GM12864 (cell line): ENCODE measurements at regions not wholly inside any gene's neighbourhood (a gene's known extent, or its start where the extent isn't known, plus 50 kb on each side); places are given as distances from the start of the nearest gene placed in this dataset.

ENCODE experiments used
- DNase-seq: peaks from one replicate; pipeline ENCODE4 v3.0.0-alpha.2; 2011; ENCODE audit warnings: low read depth
- H3K4me3 ChIP-seq: 2 replicates; pipeline ENCODE4 v1.5.1; 2011; ENCODE audit warnings: mild to moderate bottlenecking, low read depth, low read length, control low read depth
- TF ChIP-seq, protein P1 (sequence below): IDR thresholded peaks from 2 replicates; pipeline ENCODE4 v1.5.1; 2011; ENCODE audit warnings: low read depth, mild to moderate bottlenecking, moderate library complexity, low read length, control low read depth, inconsistent platforms; ENCODE audit errors: missing control alignments

DNA sequence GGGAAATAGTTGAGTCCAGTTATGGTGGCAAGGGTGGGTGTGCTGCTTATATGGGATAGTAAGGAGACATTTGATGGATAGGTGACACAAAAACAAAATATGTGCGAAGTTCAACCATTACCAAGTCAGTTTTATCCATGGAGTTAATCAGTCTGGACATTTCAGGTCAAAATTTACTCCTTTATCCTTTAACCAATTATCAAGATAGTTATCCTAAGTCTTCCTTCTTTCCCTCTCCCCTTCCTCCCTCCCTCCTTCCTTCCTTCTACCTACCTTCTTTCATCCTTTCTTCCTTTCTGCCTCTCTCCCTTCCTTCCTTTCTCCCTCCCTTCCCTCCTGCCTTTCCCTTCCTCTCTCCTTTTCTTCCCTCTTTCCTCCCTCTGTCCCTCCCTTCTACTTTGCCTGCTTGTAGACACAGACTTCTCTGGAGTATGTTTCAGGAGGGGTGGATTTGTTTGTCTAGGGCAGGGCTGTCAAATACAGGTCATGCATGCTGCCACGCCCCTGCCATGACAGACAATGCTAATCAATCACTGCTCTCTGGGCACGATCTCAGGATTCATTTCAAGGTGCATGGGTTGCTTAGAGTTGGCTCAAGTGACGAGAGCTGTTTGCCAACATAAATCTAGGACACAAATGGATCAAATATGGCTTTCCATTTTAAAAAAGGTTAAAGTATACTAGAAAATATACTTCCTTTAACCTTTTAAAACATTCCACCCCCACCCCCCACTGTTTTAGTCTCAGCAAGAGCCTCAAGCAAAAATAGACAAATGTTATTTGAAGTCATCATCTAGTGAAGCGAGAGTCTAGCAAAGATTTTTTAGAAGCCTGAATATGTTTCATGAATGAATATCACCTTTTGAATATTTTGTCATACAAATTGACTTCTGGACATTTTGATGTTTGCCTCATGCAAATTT lies 281.6 kb upstream of the CITED2 start:
- TF ChIP-seq, protein P1, sequence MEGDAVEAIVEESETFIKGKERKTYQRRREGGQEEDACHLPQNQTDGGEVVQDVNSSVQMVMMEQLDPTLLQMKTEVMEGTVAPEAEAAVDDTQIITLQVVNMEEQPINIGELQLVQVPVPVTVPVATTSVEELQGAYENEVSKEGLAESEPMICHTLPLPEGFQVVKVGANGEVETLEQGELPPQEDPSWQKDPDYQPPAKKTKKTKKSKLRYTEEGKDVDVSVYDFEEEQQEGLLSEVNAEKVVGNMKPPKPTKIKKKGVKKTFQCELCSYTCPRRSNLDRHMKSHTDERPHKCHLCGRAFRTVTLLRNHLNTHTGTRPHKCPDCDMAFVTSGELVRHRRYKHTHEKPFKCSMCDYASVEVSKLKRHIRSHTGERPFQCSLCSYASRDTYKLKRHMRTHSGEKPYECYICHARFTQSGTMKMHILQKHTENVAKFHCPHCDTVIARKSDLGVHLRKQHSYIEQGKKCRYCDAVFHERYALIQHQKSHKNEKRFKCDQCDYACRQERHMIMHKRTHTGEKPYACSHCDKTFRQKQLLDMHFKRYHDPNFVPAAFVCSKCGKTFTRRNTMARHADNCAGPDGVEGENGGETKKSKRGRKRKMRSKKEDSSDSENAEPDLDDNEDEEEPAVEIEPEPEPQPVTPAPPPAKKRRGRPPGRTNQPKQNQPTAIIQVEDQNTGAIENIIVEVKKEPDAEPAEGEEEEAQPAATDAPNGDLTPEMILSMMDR, result no peak
- DNase-seq, result no peak

DNA sequence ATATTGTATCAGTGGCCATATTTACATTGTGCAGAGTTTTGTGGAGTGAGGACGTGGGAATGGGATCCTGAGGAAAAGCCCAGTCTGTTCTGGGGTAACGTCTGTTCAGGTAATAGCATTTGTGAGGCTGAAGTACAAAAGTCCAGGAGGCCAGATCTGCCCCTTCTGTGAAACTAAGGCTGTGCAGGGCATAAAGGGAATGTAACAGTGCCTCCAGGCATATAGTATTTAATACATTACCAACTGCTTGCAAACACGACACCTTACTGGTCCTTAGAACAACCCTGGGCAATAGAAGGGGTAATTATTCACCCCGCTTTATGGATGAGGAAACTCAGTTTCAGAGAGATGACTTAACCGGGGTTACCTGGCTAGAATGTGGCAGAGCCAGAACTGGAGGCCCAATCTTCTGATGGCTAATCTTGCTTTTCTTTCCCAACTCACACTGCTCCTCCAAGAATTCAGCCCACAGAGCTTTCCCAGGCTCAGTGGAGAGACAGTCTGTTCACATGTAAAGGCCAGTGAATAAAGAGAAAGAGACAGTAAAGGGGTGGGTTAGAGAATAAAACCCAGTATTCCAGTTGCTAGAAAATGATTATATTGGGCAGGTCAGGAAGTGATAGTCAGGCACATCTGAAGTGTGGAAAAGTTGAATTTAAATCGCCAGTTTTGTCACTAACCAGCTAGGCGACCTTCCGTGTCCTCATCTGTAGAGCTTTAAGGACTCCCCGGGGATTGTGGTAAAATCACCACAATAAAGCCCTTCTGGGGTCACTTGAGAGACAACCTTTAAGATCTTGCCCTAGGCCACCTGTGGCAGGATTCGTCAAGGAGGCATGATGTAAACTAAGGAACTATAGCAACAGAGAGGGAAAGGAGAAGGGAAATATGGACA lies 280.7 kb upstream of the CITED2 start:
- TF ChIP-seq, protein P1, result no peak
- no peak overlapping the region for H3K4me3 ChIP-seq
- DNase-seq, result no peak

More for the DNA sequence above, 281.6 kb upstream of the CITED2 start:
- H3K4me3 ChIP-seq, result no peak overlapping the region

DNA sequence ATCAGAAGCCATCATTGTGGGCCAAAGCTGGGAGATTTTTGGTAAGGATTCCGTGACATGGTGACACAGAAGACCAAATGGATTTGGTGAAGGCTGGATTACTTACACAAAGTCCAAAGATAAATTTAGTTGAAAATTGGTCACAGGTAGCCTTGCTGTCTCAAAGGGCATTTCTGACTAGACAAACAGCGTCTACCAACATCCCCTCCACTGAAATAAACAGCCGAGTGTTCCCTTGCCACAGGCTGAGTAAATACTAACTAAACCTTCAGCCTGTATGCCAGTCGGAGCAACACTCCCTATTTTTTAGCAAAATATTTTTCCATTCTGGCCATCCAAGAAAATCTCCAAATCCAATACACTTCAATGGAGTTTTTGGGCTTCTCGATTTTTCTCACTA lies 279.9 kb upstream of the CITED2 start:
- TF ChIP-seq, protein P1, result no peak
- H3K4me3 ChIP-seq, result no peak overlapping the region
- DNase-seq, result no peak

DNA sequence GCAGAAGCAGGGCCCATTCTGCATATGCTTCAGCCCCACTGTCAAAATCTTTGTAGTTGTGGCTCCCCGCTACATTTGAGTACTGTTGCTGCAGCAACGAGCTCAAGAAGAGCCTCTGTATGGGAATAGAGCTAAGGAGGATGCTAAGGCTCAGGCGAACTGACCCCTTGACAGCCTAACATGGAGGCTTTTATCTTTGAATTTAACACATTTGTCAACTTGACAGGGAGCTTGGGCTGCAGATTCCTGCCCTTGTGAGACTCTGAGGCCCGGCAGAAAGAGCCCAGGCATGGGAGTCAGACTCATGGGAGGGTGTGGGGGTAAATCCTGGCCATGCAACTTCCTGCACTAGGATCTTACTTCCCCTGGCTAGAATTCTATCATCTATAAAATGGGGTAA lies 278.7 kb upstream of the CITED2 start:
- no peak for DNase-seq
- H3K4me3 ChIP-seq, result no peak overlapping the region
- TF ChIP-seq, protein P1, result no peak

DNA sequence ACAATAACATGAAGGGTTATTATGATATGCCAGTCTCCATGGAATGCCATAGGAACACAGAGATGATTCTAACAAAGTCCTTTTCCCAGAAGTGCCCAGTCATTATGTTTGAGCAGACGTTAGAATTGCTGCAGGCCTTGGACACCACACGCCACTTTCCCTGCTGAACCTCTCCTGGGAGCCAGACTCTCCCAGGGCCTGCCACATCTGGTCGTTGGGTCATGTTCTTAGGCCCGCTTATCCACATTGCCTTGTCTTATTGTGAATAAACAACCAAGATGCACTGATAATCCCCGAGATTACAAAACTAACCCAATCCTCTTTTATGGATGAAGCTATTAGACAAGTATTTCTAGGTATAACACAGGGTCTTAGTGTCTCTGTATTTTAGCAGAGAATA lies 276.5 kb upstream of the CITED2 start:
- H3K4me3 ChIP-seq, result no peak overlapping the region
- TF ChIP-seq, protein P1, result no peak
- no peak for DNase-seq

DNA sequence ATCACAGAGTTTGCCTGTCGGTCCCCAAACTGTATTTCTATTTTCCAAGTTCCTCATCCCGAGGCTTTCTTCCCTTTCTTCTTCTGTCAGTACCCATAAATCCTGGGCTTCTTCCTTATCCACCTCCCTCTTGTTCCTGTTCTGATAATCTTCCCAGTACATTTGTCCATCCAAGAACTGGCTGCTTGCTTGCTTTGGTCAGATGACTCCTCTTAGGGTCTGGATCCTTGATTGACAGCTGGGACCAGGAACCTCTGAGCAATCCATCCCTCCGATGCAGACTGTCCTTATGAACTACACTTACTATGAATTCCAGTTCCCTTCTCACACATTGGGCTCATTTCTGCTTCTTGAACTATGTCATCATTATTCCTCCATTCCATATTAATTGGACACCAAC lies 275.3 kb upstream of the CITED2 start:
- no peak overlapping the region for H3K4me3 ChIP-seq
- DNase-seq, result no peak
- TF ChIP-seq, protein P1, result no peak
